Neural cell (in vitro differentiated cells): ENCODE measurements at regions not wholly inside any gene's neighbourhood (a gene's known extent, or its start where the extent isn't known, plus 50 kb on each side); places are given as distances from the start of the nearest gene placed in this dataset.
"Not testable (repeated sequence)": the region's sequence is repeated elsewhere in the genome, so short reads cannot be mapped to it uniquely, and the experiment has no call there.

Source experiments
- H2AFZ ChIP-seq: fragments of 200-600, 300-800 bp; sonication (generic), shearing (Covaris generic); 2 replicates; pipeline ENCODE4 v1.6.0; 2014; ENCODE audit warnings: low read depth, mild to moderate bottlenecking, antibody characterized with exemption, low read length, moderate library complexity
- H3F3A ChIP-seq: fragments of 200-600 bp; shearing (Covaris generic); 2 replicates; pipeline ENCODE4 v1.6.1; 2016; ENCODE audit warnings: mild to moderate bottlenecking, moderate library complexity, mixed read lengths, antibody characterized with exemption, low read length; ENCODE audit not compliant: insufficient read depth, poor library complexity, severe bottlenecking
- H3K27ac ChIP-seq: fragments of 200-600, 300-800 bp; sonication (generic), shearing (Covaris generic); 2 replicates; pipeline ENCODE4 v1.5.1; 2014; ENCODE audit warnings: mild to moderate bottlenecking, low read length, moderate library complexity
- H3K27me3 ChIP-seq: fragments of 300-800, 200-600 bp; sonication (generic), shearing (Covaris generic); 2 replicates; pipeline ENCODE4 v1.6.0; 2014; ENCODE audit warnings: mild to moderate bottlenecking, low read depth, low read length, moderate library complexity; ENCODE audit not compliant: insufficient read depth
- H3K36me3 ChIP-seq: fragments of 300-800, 200-600 bp; sonication (generic), shearing (Covaris generic); 2 replicates; pipeline ENCODE4 v1.5.1; 2014; ENCODE audit warnings: mild to moderate bottlenecking, antibody characterized with exemption, low read length, moderate library complexity; ENCODE audit not compliant: insufficient read depth
- H3K4me2 ChIP-seq: fragments of 300-800, 200-600 bp; sonication (generic), shearing (Covaris generic); 2 replicates; pipeline ENCODE4 v1.6.0; 2014; ENCODE audit warnings: mild to moderate bottlenecking, low read length
- H3K4me3 ChIP-seq: fragments of 300-800, 200-600 bp; sonication (generic), shearing (Covaris generic); 2 replicates; pipeline ENCODE4 v1.5.1; 2014; ENCODE audit warnings: mild to moderate bottlenecking, low read length, moderate library complexity
- H3K79me2 ChIP-seq: fragments of 200-600 bp; shearing (Covaris generic); replicated peaks from 2 replicates; pipeline ENCODE4 v1.6.0; 2014; ENCODE audit warnings: mild to moderate bottlenecking, low read length, moderate library complexity; ENCODE audit not compliant: insufficient read depth
- H3K9ac ChIP-seq: fragments of 300-800, 200-600 bp; sonication (generic), shearing (Covaris generic); 2 replicates; pipeline ENCODE4 v1.6.1; 2016; ENCODE audit warnings: mild to moderate bottlenecking, low read length, mixed read lengths
- H3K9me2 ChIP-seq: fragments of 200-600 bp; shearing (Covaris generic); 2 replicates; pipeline ENCODE4 v1.6.1; 2016; ENCODE audit warnings: mild to moderate bottlenecking, low read length, mixed read lengths; ENCODE audit not compliant: insufficient read depth
- H3K9me3 ChIP-seq: fragments of 200-600, 300-800 bp; sonication (generic), shearing (Covaris generic); 2 replicates; pipeline ENCODE4 v1.6.1; 2016; ENCODE audit warnings: mild to moderate bottlenecking, mixed run types, low read length, moderate library complexity, mixed read lengths
- H4K20me1 ChIP-seq: fragments of 200-600 bp; shearing (Covaris generic); 2 replicates; pipeline ENCODE4 v1.6.1; 2016; ENCODE audit warnings: mild to moderate bottlenecking, mixed run types; ENCODE audit not compliant: insufficient read depth
- CTCF ChIP-seq: fragments of 450-650 bp; IDR thresholded peaks from 2 replicates; pipeline ENCODE4 v1.5.1; 2014; ENCODE audit warnings: antibody characterized with exemption, mild to moderate bottlenecking, moderate library complexity; ENCODE audit not compliant: poor library complexity, severe bottlenecking
- EP300 ChIP-seq: fragments of 450-650 bp; conservative IDR thresholded peaks from 2 replicates; pipeline ENCODE4 v1.6.1; 2014; ENCODE audit warnings: antibody characterized with exemption, mild to moderate bottlenecking, moderate library complexity; ENCODE audit not compliant: poor library complexity, severe bottlenecking
- EZH2 ChIP-seq: fragments of 200-600, 300-800 bp; shearing (Covaris generic), sonication (generic); IDR thresholded peaks from 2 replicates; pipeline ENCODE4 v1.6.1; 2014; ENCODE audit warnings: antibody characterized with exemption, low read length, borderline replicate concordance, mild to moderate bottlenecking; ENCODE audit not compliant: insufficient read depth, poor library complexity, severe bottlenecking
- MXI1 ChIP-seq: fragments of 450-650 bp; conservative IDR thresholded peaks from 2 replicates; pipeline ENCODE4 v1.6.1; 2014; ENCODE audit warnings: antibody characterized with exemption, mild to moderate bottlenecking; ENCODE audit not compliant: poor library complexity, severe bottlenecking
- POLR2AphosphoS5 ChIP-seq: IDR thresholded peaks from 2 replicates; pipeline ENCODE4 v1.6.1; 2012
- RAD21 ChIP-seq: fragments of 450-650 bp; conservative IDR thresholded peaks from 2 replicates; pipeline ENCODE4 v1.6.1; 2014; ENCODE audit warnings: antibody characterized with exemption, mild to moderate bottlenecking, moderate library complexity
- REST ChIP-seq: IDR thresholded peaks from 2 replicates; pipeline ENCODE4 v1.6.1; 2012; ENCODE audit warnings: borderline replicate concordance
- SMC3 ChIP-seq: fragments of 450-650 bp; conservative IDR thresholded peaks from 2 replicates; pipeline ENCODE4 v1.6.1; 2014; ENCODE audit warnings: antibody characterized with exemption, mild to moderate bottlenecking, moderate library complexity; ENCODE audit not compliant: poor library complexity
- TAF1 ChIP-seq: IDR thresholded peaks from 2 replicates; pipeline ENCODE4 v1.6.1; 2012; ENCODE audit warnings: low read depth

- H3K27me3 ChIP-seq, H3K9ac ChIP-seq, H3K9me3 ChIP-seq, H3F3A ChIP-seq, H3K36me3 ChIP-seq, H2AFZ ChIP-seq, H3K9me2 ChIP-seq, H3K27ac ChIP-seq, H3K79me2 ChIP-seq, H3K4me3 ChIP-seq, H3K4me2 ChIP-seq, H4K20me1 ChIP-seq: not testable (repeated sequence)
These were observed 102.8 kb downstream of the ID4 start for GRCh38 chr6:19939926-19940325.

- no peak for TF ChIP-seq SMC3
- no peak for TF ChIP-seq POLR2AphosphoS5
- no peak for TF ChIP-seq REST
- no peak for TF ChIP-seq CTCF
- TF ChIP-seq EZH2: no peak
- TF ChIP-seq MXI1: no peak
- no peak for TF ChIP-seq TAF1
- Histone ChIP-seq H3K4me2 (no peak overlapping the region), H3K9ac (no peak overlapping the region), H4K20me1 (no peaks in the 10 kb centered on the region), H3K36me3 (no peaks in the 10 kb centered on the region), H3F3A (no peaks in the 10 kb centered on the region), H3K9me3 (peaks cover 3% of the 10 kb centered on the region), H3K27me3 (no peaks in the 10 kb centered on the region), H3K79me2 (no peaks in the 10 kb centered on the region), H3K9me2 (no peaks in the 10 kb centered on the region), H2AFZ (no peak overlapping the region), H3K4me3 (no peak overlapping the region), H3K27ac (no peak overlapping the region)
These were observed 105.9 kb downstream of the ID4 start for GRCh38 chr6:19943042-19943441.

- Histone ChIP-seq H3K9ac (no peak overlapping the region), H3K9me3 (peaks cover 6% of the 10 kb centered on the region), H2AFZ (no peak overlapping the region), H3K4me3 (no peak overlapping the region), H3K9me2 (no peaks in the 10 kb centered on the region), H3F3A (no peaks in the 10 kb centered on the region), H3K27ac (no peak overlapping the region), H3K79me2 (no peaks in the 10 kb centered on the region), H3K36me3 (no peaks in the 10 kb centered on the region), H4K20me1 (no peaks in the 10 kb centered on the region), H3K4me2 (no peak overlapping the region), H3K27me3 (no peaks in the 10 kb centered on the region)
- TF ChIP-seq RAD21: no peak
- no peak for TF ChIP-seq POLR2AphosphoS5
- no peak for TF ChIP-seq MXI1
- no peak for TF ChIP-seq EP300
- TF ChIP-seq REST: no peak
- TF ChIP-seq EZH2: no peak
- no peak for TF ChIP-seq CTCF
- no peak for TF ChIP-seq SMC3
- TF ChIP-seq TAF1: no peak
These were observed 108.7 kb downstream of the ID4 start for GRCh38 chr6:19945843-19946358.
